LNCaP clone FGC (cell line): ENCODE measurements at regions not wholly inside any gene's neighbourhood (a gene's known extent, or its start where the extent isn't known, plus 50 kb on each side); places are given as distances from the start of the nearest gene placed in this dataset.
"Not testable (repeated sequence)": the region's sequence is repeated elsewhere in the genome, so short reads cannot be mapped to it uniquely, and the experiment has no call there.

ENCODE experiments used
- DNase-seq: peaks from one replicate; pipeline ENCODE4 v3.0.0-alpha.2; 2011; ENCODE audit warnings: low read depth
- H3K4me3 ChIP-seq: 2 replicates; pipeline ENCODE4 v1.5.1; 2011; ENCODE audit warnings: mild to moderate bottlenecking, low read depth, low read length, control low read depth
- CTCF ChIP-seq: IDR thresholded peaks from 2 replicates; pipeline ENCODE4 v1.5.1; 2012; ENCODE audit warnings: mild to moderate bottlenecking; ENCODE audit not compliant: control insufficient read depth, insufficient read depth; ENCODE audit errors: extremely low read depth

- no peak for TF ChIP-seq CTCF
- no peak for DNase-seq
Observed at GRCh38 chr20:57819691-57820380, 110.0 kb upstream of the PMEPA1 start.

DNA sequence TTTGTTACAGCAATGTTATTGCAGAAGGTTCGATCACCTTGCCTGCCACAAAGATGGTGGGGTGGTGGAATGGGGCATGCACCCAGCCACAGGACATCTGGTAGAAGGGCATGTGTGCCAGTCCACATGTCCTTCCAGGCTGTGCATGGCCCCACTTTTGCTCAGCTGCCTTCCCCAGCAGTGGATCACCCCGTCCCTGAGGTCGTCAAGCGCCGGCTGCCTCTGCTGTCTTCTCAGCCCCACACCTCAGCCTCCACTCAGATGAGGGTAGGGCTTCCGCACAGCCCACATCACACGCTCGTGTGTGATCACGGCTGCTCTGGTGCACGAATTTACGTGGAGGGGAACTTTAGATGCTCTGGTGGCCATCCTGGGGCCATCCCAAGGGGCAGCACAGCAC, 109.5 kb upstream of the PMEPA1 start:
- no peak overlapping the region for H3K4me3 ChIP-seq
- no peak for DNase-seq
- TF ChIP-seq CTCF = no peak

More at GRCh38 chr20:57819691-57820380, 110.0 kb upstream of the PMEPA1 start:
- no peak overlapping the region for H3K4me3 ChIP-seq

DNA sequence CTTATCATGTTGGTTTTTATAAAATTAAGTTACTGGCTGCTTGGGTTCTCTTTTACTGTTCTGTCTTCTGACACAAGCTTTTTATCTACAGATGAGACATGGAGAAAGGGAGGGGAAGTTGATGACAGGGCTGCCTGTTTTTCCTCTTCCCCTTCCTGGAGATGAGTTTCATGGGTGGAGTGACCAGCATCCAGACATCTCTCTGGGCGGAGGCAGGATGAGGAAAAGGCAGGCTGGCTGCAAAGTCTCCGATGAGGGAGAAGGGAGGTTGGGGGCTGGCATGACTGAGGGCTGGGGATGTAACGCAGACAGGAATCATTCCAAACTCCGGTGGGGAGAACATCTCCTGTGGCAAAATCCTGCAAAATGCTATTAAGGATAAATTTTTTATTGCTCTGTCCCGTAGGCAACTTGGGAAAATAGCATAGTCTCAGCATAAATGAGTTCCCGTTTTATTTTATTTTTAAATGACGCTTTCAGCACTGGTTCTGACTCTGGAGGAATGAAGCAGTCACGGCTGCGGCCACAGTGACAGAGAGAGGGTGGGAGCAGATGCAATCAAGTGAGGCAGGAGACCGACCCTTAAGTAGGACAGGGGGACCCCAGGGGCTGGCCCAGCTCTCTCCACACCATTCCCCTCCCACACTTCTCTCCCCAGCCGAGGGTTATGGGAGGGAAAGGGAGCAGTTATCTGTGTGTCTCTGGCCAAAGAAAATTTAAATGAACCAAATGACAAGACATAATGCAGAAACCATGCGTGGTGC, 108.8 kb upstream of the PMEPA1 start:
- no peak for DNase-seq
- H3K4me3 ChIP-seq = no peak overlapping the region
- TF ChIP-seq CTCF = no peak

GRCh38 chr20:57815405-57815804, 105.6 kb upstream of the PMEPA1 start:
- no peak for DNase-seq
- no peak overlapping the region for H3K4me3 ChIP-seq
- TF ChIP-seq CTCF = no peak

DNA sequence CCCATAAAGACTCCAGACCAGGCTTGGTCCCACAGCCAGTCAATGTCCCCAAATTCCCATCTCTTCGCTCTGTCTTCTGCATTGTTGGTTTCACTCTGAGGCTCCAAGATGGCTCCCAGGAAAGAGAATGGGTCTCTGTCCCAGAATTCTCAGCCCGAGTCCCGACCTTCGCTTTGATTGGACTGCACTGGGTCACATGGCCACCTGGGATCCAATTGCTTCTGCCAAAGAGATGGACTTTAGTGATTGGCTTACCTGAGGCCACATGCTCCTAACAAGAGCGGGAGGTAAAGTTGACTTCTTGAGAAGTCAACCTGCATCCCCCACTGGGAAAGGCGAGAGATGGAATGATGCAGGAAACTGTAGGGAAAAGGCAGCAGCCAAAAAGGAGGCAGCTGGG, 104.7 kb upstream of the PMEPA1 start:
- no peak overlapping the region for H3K4me3 ChIP-seq
- TF ChIP-seq CTCF = no peak
- DNase-seq = no peak

DNA sequence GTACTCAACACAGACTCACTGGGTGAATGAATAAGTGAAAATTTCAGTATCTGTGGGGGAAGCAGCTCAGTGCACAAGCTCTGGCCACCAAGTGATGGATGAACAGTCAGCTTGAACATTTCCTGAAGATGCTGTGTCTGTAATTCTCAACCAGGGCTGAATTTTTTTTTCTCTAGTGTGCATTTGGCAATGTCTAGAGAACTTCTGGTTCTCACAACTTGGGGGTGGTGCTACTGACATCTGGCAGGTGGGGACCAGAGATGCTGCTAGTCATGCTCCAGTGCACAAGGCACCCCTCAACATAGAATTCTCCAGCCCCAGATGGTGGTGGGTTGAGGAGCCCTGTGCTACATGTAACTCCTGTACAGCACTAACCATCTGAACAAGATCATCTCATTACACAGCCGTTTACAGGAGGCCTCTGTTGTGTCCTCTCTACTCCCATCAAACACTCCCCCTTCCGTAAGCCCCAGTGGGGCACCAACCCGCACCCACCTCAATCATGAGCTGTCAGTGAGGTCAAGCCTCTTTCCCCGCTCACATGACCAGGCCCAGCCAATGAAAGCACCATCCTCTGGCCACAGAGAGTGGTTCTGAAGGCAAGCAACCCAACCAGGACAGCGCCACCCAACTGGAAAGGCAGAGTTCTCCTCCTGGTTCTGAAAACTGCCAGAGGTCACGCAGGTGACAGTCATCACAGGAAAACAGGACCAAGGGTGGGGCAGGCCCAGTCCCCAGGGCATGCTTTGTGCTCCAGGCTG, 103.9 kb upstream of the PMEPA1 start:
- no peak for TF ChIP-seq CTCF
- DNase-seq = no peak
- no peak overlapping the region for H3K4me3 ChIP-seq

GRCh38 chr20:57812632-57813031, 102.8 kb upstream of the PMEPA1 start:
- H3K4me3 ChIP-seq, DNase-seq: not testable (repeated sequence)
